ENCODE measurements at regions not wholly inside any gene's neighbourhood (a gene's known extent, or its start where the extent isn't known, plus 50 kb on each side); places are given as distances from the start of the nearest gene placed in this dataset.

DNA sequence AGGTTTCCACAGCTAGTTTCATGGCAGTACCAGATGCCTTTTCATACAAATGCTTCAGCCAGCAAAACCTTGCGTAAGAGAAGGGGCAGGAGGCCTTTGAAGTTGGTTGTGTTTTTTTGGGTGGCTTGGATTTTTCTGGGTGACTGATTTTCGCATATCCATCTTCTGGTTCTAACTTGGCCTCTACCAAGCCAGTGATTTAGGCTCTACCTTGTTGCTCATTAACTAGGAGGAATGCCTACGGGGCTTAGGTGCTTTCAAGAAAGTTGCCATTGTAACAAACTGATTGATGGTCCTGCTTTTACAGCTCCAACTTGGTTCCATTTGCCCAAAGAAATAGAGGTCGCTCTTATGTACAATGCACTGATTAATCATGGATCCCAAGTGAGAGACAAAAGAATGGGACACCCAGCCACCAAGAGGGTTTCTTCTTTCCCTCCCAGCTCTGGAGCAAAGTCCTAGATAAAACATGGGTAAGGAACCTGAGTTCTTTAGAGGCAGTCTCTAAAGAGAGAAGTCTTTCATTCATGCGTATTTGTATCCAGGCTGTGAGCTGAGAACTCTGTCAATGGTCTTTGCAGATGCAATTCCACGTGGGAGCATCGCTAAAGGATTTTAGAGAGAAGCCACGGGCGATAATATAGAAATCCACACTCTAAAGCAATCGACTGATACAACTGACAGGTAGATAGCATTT is 92.1 kb upstream of the FGFR2 start:
- CTCF ChIA-PET: no interaction called here
- TF ChIP-seq ZNF768 (tag by site-specific recombination; IDR thresholded peaks at IDR 0.05) (no peak), ZNF335 (tag by site-specific recombination; conservative IDR thresholded peaks at IDR 0.05) (no peak)
- TF ChIP-seq, protein P1, sequence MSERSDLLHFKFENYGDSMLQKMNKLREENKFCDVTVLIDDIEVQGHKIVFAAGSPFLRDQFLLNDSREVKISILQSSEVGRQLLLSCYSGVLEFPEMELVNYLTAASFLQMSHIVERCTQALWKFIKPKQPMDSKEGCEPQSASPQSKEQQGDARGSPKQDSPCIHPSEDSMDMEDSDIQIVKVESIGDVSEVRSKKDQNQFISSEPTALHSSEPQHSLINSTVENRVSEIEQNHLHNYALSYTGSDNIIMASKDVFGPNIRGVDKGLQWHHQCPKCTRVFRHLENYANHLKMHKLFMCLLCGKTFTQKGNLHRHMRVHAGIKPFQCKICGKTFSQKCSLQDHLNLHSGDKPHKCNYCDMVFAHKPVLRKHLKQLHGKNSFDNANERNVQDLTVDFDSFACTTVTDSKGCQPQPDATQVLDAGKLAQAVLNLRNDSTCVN (tag by site-specific recombination; optimal IDR thresholded peaks at IDR 0.05): no peak
- Histone ChIP-seq H3K9me3 (ENCODE audit: control insufficient read depth, insufficient read depth, low read depth, low read length) (no peaks in the 10 kb centered on the region), H3K36me3 (ENCODE audit: control insufficient read depth in 2 of 2, insufficient read depth in 1 of 2, low read length in 2 of 2) (no peaks in the 10 kb centered on the region), H3K27ac (ENCODE audit: extremely low read depth, low read depth, low read length) (no peak overlapping the region), H3K4me1 (ENCODE audit: control insufficient read depth, insufficient read depth, low read length) (no peaks in the 10 kb centered on the region), H3K4me3 (ENCODE audit: low read depth, low read length) (no peak overlapping the region)
- POLR2A ChIA-PET: no interaction called here

DNA sequence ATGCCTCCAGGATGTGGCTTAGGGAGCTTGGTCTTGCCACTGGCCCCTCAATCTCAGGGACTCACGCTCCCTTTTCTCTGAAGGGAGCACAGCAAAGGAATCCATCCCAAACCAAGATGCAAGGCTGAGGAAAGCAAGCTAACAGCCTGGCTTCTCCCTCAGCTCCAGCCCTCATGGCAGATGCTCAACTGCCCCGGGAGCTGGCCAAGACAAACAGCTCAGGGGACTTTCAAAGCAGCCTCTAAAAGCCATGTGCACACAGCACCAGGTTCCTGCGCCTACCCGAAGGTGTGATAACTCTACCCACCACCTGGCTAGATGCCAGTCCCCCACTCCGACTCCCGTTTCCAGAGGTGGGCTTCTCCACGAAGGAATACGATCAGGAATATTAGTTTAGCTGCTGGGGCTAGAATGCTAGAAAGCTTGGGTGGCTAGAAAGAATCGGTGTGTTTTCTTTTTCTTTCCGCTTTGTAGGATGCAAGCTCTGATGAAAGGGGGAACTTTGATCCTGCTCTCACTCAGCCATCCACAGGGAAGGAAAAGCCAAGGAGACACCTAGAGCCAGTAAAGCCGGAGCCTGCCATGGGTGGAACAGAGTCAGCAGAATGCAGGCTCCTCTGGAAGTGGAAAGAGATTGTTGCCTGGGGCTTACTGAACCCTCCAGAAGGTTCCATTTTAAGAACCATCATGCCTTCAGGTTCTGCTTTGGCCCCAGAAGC is 89.0 kb upstream of the FGFR2 start:
- CTCF ChIA-PET: interaction anchor here (0.6 to 1.4 kb wide), 2 partner anchors 12 to 24 kb away, joined by 3 to 5 read pairs; no protein-coding TSS in a partner anchor
- Histone ChIP-seq H3K4me3 (ENCODE audit: low read depth, low read length) (no peak overlapping the region), H3K4me1 (ENCODE audit: control insufficient read depth, insufficient read depth, low read length) (no peaks in the 10 kb centered on the region), H3K36me3 (ENCODE audit: control insufficient read depth in 2 of 2, insufficient read depth in 1 of 2, low read length in 2 of 2) (no peaks in the 10 kb centered on the region), H3K27ac (ENCODE audit: extremely low read depth, low read depth, low read length) (no peak overlapping the region), H3K9me3 (ENCODE audit: control insufficient read depth, insufficient read depth, low read depth, low read length) (no peaks in the 10 kb centered on the region)
- TF ChIP-seq SP2 (tag by site-specific recombination; IDR thresholded peaks at IDR 0.05) (no peak), KLF1 (tag by site-specific recombination; IDR thresholded peaks at IDR 0.05) (no peak)
- TF ChIP-seq, protein P2, sequence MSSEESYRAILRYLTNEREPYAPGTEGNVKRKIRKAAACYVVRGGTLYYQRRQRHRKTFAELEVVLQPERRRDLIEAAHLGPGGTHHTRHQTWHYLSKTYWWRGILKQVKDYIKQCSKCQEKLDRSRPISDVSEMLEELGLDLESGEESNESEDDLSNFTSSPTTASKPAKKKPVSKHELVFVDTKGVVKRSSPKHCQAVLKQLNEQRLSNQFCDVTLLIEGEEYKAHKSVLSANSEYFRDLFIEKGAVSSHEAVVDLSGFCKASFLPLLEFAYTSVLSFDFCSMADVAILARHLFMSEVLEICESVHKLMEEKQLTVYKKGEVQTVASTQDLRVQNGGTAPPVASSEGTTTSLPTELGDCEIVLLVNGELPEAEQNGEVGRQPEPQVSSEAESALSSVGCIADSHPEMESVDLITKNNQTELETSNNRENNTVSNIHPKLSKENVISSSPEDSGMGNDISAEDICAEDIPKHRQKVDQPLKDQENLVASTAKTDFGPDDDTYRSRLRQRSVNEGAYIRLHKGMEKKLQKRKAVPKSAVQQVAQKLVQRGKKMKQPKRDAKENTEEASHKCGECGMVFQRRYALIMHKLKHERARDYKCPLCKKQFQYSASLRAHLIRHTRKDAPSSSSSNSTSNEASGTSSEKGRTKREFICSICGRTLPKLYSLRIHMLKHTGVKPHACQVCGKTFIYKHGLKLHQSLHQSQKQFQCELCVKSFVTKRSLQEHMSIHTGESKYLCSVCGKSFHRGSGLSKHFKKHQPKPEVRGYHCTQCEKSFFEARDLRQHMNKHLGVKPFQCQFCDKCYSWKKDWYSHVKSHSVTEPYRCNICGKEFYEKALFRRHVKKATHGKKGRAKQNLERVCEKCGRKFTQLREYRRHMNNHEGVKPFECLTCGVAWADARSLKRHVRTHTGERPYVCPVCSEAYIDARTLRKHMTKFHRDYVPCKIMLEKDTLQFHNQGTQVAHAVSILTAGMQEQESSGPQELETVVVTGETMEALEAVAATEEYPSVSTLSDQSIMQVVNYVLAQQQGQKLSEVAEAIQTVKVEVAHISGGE (tag by site-specific recombination; conservative IDR thresholded peaks at IDR 0.05; ENCODE audit: low read depth): 0 out of 2 replicates have a peak, but pooled peaks have one; percentile 44
- TF ChIP-seq, protein P3, sequence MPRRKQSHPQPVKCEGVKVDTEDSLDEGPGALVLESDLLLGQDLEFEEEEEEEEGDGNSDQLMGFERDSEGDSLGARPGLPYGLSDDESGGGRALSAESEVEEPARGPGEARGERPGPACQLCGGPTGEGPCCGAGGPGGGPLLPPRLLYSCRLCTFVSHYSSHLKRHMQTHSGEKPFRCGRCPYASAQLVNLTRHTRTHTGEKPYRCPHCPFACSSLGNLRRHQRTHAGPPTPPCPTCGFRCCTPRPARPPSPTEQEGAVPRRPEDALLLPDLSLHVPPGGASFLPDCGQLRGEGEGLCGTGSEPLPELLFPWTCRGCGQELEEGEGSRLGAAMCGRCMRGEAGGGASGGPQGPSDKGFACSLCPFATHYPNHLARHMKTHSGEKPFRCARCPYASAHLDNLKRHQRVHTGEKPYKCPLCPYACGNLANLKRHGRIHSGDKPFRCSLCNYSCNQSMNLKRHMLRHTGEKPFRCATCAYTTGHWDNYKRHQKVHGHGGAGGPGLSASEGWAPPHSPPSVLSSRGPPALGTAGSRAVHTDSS (tag by site-specific recombination; IDR thresholded peaks at IDR 0.05): no peak
- POLR2A ChIA-PET: no interaction called here

DNA sequence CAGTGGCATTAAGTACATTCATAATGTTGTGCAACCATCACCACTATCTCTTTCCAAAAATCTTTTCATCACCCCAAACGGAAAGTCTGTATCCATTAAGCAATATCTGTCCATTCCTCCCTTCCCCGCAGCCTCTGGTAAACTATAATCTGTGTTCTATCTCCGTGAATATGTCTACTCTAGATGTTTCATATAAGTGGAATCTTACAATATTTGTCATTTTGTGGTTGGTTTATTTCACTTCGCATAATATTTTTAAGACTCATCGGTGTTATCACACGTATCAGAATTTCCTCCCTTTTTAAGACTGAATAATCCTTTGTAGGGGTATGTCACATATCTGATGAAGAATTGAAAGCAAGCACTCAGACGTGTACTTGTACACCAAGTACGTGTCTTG is 86.0 kb upstream of the FGFR2 start:
- CTCF ChIA-PET: no interaction called here
- H3K36me3 ChIP-seq (ENCODE audit: control insufficient read depth in 2 of 2, insufficient read depth in 1 of 2, low read length in 2 of 2): no peaks in the 10 kb centered on the region
- no peak overlapping the region for H3K4me3 ChIP-seq (ENCODE audit: low read depth, low read length)
- POLR2A ChIA-PET: no interaction called here
- H3K9me3 ChIP-seq (ENCODE audit: control insufficient read depth, insufficient read depth, low read depth, low read length): no peaks in the 10 kb centered on the region
- H3K4me1 ChIP-seq (ENCODE audit: control insufficient read depth, insufficient read depth, low read length): no peaks in the 10 kb centered on the region
- no peak overlapping the region for H3K27ac ChIP-seq (ENCODE audit: extremely low read depth, low read depth, low read length)
- no peak for TF ChIP-seq ZSCAN23 (tag by site-specific recombination; IDR thresholded peaks at IDR 0.05)
- no peak for TF ChIP-seq GLI2 (tag by site-specific recombination; IDR thresholded peaks at IDR 0.05; ENCODE audit: borderline replicate concordance, low read depth)
- no peak for TF ChIP-seq GLI4 (tag by site-specific recombination; IDR thresholded peaks at IDR 0.05)

DNA sequence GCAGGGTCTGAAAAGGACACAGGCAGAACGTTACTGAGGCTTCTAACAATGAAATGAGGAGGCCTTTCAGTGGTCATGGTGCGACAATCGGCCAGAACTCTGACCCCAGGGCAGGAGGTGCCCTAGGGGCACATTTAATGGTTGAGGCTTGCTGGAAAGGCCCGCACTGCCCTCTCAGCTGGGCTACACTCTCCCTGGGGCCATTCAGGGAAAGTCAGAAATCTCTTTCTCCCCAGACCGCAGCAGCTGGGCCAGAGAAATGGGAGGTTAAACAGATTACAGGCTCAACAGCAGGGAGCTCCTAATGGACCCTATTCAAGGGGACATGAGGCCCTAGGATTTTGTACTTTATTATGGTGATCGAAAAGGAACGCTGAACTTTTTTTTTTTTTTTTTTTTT is 85.6 kb upstream of the FGFR2 start:
- Histone ChIP-seq H3K27ac (ENCODE audit: extremely low read depth, low read depth, low read length) (no peak overlapping the region), H3K4me1 (ENCODE audit: control insufficient read depth, insufficient read depth, low read length) (no peaks in the 10 kb centered on the region), H3K36me3 (ENCODE audit: control insufficient read depth in 2 of 2, insufficient read depth in 1 of 2, low read length in 2 of 2) (no peaks in the 10 kb centered on the region), H3K4me3 (ENCODE audit: low read depth, low read length) (no peak overlapping the region), H3K9me3 (ENCODE audit: control insufficient read depth, insufficient read depth, low read depth, low read length) (no peaks in the 10 kb centered on the region)
- POLR2A ChIA-PET: no interaction called here
- CTCF ChIA-PET: no interaction called here
- TF ChIP-seq, protein P4, sequence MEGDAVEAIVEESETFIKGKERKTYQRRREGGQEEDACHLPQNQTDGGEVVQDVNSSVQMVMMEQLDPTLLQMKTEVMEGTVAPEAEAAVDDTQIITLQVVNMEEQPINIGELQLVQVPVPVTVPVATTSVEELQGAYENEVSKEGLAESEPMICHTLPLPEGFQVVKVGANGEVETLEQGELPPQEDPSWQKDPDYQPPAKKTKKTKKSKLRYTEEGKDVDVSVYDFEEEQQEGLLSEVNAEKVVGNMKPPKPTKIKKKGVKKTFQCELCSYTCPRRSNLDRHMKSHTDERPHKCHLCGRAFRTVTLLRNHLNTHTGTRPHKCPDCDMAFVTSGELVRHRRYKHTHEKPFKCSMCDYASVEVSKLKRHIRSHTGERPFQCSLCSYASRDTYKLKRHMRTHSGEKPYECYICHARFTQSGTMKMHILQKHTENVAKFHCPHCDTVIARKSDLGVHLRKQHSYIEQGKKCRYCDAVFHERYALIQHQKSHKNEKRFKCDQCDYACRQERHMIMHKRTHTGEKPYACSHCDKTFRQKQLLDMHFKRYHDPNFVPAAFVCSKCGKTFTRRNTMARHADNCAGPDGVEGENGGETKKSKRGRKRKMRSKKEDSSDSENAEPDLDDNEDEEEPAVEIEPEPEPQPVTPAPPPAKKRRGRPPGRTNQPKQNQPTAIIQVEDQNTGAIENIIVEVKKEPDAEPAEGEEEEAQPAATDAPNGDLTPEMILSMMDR (tag by site-specific recombination; IDR thresholded peaks at IDR 0.05): no peak
- TF ChIP-seq ZNF302 (tag by site-specific recombination; IDR thresholded peaks at IDR 0.05; ENCODE audit: low read depth): no peak
- TF ChIP-seq, protein P5, sequence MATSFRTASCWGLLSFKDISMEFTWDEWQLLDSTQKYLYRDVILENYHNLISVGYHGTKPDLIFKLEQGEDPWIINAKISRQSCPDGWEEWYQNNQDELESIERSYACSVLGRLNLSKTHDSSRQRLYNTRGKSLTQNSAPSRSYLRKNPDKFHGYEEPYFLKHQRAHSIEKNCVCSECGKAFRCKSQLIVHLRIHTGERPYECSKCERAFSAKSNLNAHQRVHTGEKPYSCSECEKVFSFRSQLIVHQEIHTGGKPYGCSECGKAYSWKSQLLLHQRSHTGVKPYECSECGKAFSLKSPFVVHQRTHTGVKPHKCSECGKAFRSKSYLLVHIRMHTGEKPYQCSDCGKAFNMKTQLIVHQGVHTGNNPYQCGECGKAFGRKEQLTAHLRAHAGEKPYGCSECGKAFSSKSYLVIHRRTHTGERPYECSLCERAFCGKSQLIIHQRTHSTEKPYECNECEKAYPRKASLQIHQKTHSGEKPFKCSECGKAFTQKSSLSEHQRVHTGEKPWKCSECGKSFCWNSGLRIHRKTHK (tag by site-specific recombination; IDR thresholded peaks at IDR 0.05): no peak
- TF ChIP-seq ZNF585B (tag by site-specific recombination; IDR thresholded peaks at IDR 0.05): no peak
- no peak for TF ChIP-seq ZNF174 (tag by site-specific recombination; IDR thresholded peaks at IDR 0.05)
- TF ChIP-seq HOXA7 (CRISPR knock-in tag; IDR thresholded peaks at IDR 0.05; ENCODE audit: borderline replicate concordance): no peak
- no peak for TF ChIP-seq ZNF76 (tag by site-specific recombination; IDR thresholded peaks at IDR 0.05; ENCODE audit: borderline replicate concordance, low read depth)
